ENCODE measurements at regions not wholly inside any gene's neighbourhood (a gene's known extent, or its start where the extent isn't known, plus 50 kb on each side); places are given as distances from the start of the nearest gene placed in this dataset.

DNA sequence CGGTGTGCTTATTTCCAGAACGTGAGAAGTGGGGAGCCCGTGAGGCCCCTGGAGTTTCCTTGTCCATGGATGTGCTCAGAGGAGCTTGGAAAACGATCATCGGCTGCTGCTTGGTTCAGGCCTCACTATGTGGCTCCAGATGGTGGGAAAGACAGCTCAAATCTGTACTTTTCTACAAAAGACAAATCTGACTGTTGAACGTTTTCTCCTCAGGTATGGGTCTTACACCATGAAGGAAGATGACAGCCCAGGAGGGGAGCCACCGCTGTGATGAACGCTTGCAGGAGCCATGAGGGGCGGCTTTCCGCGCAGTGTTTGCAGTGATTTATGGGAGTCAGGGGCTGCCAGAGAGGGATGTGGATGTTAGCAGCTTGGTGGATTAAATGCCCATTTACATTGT is 109.4 kb upstream of the E2F8 start:
- H3K56ac ChIP-seq (ENCODE audit: extremely low read depth, insufficient read depth, low read length), result no peak overlapping the region
- H2AK5ac ChIP-seq (ENCODE audit: low read depth, low read length), result no peak overlapping the region
- dilution Hi-C loops (cut with HindIII; ENCODE audit: low sequenced_read_pairs, unreplicated experiment), result no loop called here
- BruUV-seq (replicated peaks), result no TSS peak
- no peak overlapping the region for H3K4me2 ChIP-seq (ENCODE audit: low read depth, low read length)
- H4K8ac ChIP-seq (ENCODE audit: low read depth in 2 of 2, low read length in 2 of 2), result no peak overlapping the region
- H2AK9ac ChIP-seq (replicated peaks; ENCODE audit: low read depth, low read length, poor library complexity), result no peak overlapping the region
- peaks cover 4% of the 10 kb centered on the region; the same call in 1 of the 2 replicates for H3K4me1 ChIP-seq (ENCODE audit: control insufficient read depth, insufficient read depth, low read length)
- WGBS, 2 experiments (ENCODE audit: extremely low coverage in 2 of 2, insufficient read length in 1 of 2), result no CpG with 5 or more reads among the region's 11 CpGs
- H4K5ac ChIP-seq (ENCODE audit: low read depth, low read length), result no peak overlapping the region
- no peak overlapping the region for H3K27ac ChIP-seq (ENCODE audit: insufficient read depth, low read length)
- no peak overlapping the region for H3K4ac ChIP-seq (ENCODE audit: low read depth, low read length)
- H2BK5ac ChIP-seq (ENCODE audit: low read depth, low read length, poor library complexity, severe bottlenecking), result no peak overlapping the region
- no peak overlapping the region for H3K14ac ChIP-seq (replicated peaks; ENCODE audit: low read depth, low read length)
- no peak overlapping the region for H2AFZ ChIP-seq (replicated peaks; ENCODE audit: low read length, poor library complexity)
- no peak overlapping the region for H2BK120ac ChIP-seq (ENCODE audit: low read depth, low read length)
- no peaks in the 10 kb centered on the region for H4K20me1 ChIP-seq (ENCODE audit: insufficient read depth, low read length)
- peaks cover 74% of the 10 kb centered on the region for H3K27me3 ChIP-seq (ENCODE audit: control insufficient read depth, insufficient read depth, low read length)
- ChIA-PET CTCF (no interaction called here), POLR2A (ENCODE audit: unreplicated experiment) (no interaction called here)
- TF ChIP-seq RAD21 (IDR thresholded peaks at IDR 0.05; ENCODE audit: low read length) (no peak), RFX5 (IDR thresholded peaks at IDR 0.05; ENCODE audit: low read depth, low read length) (no peak), BHLHE40 (IDR thresholded peaks at IDR 0.05; ENCODE audit: low read depth, low read length) (no peak)
- ATAC-seq (ENCODE audit: low read depth) (no peak), DNase-seq (no peak)
- H3K9me1 ChIP-seq (ENCODE audit: insufficient read depth, low read length), result no peaks in the 10 kb centered on the region; the same call in 1 of the 2 replicates
- intact Hi-C loops (cut with micrococcal nuclease), result no loop called here
- no peak overlapping the region for H3K4me3 ChIP-seq (ENCODE audit: insufficient read depth, low read depth, low read length)
- in situ Hi-C loops (cut with MboI; ENCODE audit: low sequenced_read_pairs), result no loop called here
- H3K23ac ChIP-seq (ENCODE audit: low read depth, low read length), result no peak overlapping the region
- H3K36me3 ChIP-seq (ENCODE audit: control insufficient read depth, insufficient read depth, low read length), result no peaks in the 10 kb centered on the region
- no peak overlapping the region for H2BK20ac ChIP-seq (ENCODE audit: low read depth, low read length)
- no peak overlapping the region for H2BK15ac ChIP-seq (ENCODE audit: low read depth, low read length)
- no peaks in the 10 kb centered on the region for H3K79me1 ChIP-seq (ENCODE audit: low read depth in 1 of 2, low read length in 2 of 2)
- no peak overlapping the region for H4K91ac ChIP-seq (ENCODE audit: insufficient read depth, low read depth, low read length)
- no peak overlapping the region for H3K18ac ChIP-seq (ENCODE audit: low read depth, low read length)
- no peak overlapping the region for H3K9ac ChIP-seq (ENCODE audit: low read depth, low read length)
- H3K9me3 ChIP-seq (ENCODE audit: control insufficient read depth, insufficient read depth, low read length), result no peaks in the 10 kb centered on the region
